WTC11 (cell line): ENCODE measurements at regions not wholly inside any gene's neighbourhood (a gene's known extent, or its start where the extent isn't known, plus 50 kb on each side); places are given as distances from the start of the nearest gene placed in this dataset.

ENCODE experiments used
- ATAC-seq: fragments of 200-7000 bp; cut with Tn5 transposase; 2 replicates; pipeline ENCODE4 v1.10.0; 2021; ENCODE audit warnings: mild to moderate bottlenecking, moderate library complexity
- CTCF ChIA-PET: fragments of 300-600 bp; sonication (Branson Sonifier 250); formaldehyde crosslinking; loops from one replicate; lab custom pipeline; 2021; ENCODE audit warnings: antibody characterized with exemption; lab: Charles Lee
- POLR2A ChIA-PET: fragments of 350-600 bp; sonication (Branson Sonifier 250); formaldehyde crosslinking; loops from one replicate; lab custom pipeline; 2021; ENCODE audit warnings: antibody characterized with exemption; lab: Charles Lee
- DNase-seq: peaks from one replicate; pipeline ENCODE4 v3.0.0; 2021; ENCODE audit warnings: low spot score
- H3K27ac Mint-ChIP-seq: 2 replicates; pipeline ENCODE4 v1.8.0; 2021; ENCODE audit warnings: mixed read lengths
- H3K27me3 Mint-ChIP-seq: 2 replicates; pipeline ENCODE4 v1.8.0; 2021; ENCODE audit warnings: low read depth, mild to moderate bottlenecking, moderate library complexity, mixed read lengths
- H3K36me3 Mint-ChIP-seq: 2 replicates; pipeline ENCODE4 v1.8.0; 2021; ENCODE audit warnings: mixed read lengths
- H3K4me1 Mint-ChIP-seq: 2 replicates; pipeline ENCODE4 v1.8.0; 2022; ENCODE audit warnings: mixed read lengths
- H3K4me3 Mint-ChIP-seq: 2 replicates; pipeline ENCODE4 v1.8.0; 2021; ENCODE audit warnings: mild to moderate bottlenecking, moderate library complexity, mixed read lengths
- H3K9me3 Mint-ChIP-seq: 2 replicates; pipeline ENCODE4 v1.8.0; 2021; ENCODE audit warnings: mixed read lengths
- AFF4 ChIP-seq: sonication (generic); formaldehyde crosslinking; IDR thresholded peaks from 2 replicates; pipeline ENCODE4 v1.8.1; 2023; ENCODE audit warnings: mild to moderate bottlenecking, missing genetic modification reagents, borderline replicate concordance
- ARID4B ChIP-seq: sonication (generic); formaldehyde crosslinking; IDR thresholded peaks from 2 replicates; pipeline ENCODE4 v1.8.0; 2023; ENCODE audit warnings: missing genetic modification reagents, mild to moderate bottlenecking, borderline replicate concordance
- CREB1 ChIP-seq: sonication (generic); formaldehyde crosslinking; IDR thresholded peaks from 2 replicates; pipeline ENCODE4 v1.8.0; 2023; ENCODE audit warnings: mild to moderate bottlenecking, missing genetic modification reagents
- E2F1 ChIP-seq: sonication (generic); formaldehyde crosslinking; IDR thresholded peaks from 2 replicates; pipeline ENCODE4 v1.8.0; 2022; ENCODE audit warnings: mild to moderate bottlenecking, missing genetic modification reagents
- FOXP4 ChIP-seq: sonication (generic); formaldehyde crosslinking; IDR thresholded peaks from 2 replicates; pipeline ENCODE4 v1.8.0; 2022; ENCODE audit warnings: mild to moderate bottlenecking, missing genetic modification reagents
- JAZF1 ChIP-seq: fragments of 250-450 bp; sonication (Bioruptor Pico); IDR thresholded peaks from 2 replicates; pipeline ENCODE4 v1.9.0; 2021; ENCODE audit warnings: moderate library complexity, mild to moderate bottlenecking, inconsistent platforms
- MXD4 ChIP-seq: fragments of 250-450 bp; sonication (Bioruptor Pico); IDR thresholded peaks from 2 replicates; pipeline ENCODE4 v1.8.0; 2021; ENCODE audit warnings: mild to moderate bottlenecking, moderate library complexity, borderline replicate concordance
- MYBL2 ChIP-seq: sonication (generic); formaldehyde crosslinking; IDR thresholded peaks from 2 replicates; pipeline ENCODE4 v1.8.1; 2023; ENCODE audit warnings: mild to moderate bottlenecking, moderate library complexity, missing genetic modification reagents
- NFE2L1 ChIP-seq: sonication (generic); formaldehyde crosslinking; IDR thresholded peaks from 2 replicates; pipeline ENCODE4 v1.8.1; 2023; ENCODE audit warnings: missing genetic modification reagents
- NR2C2 ChIP-seq: sonication (generic); formaldehyde crosslinking; IDR thresholded peaks from 2 replicates; pipeline ENCODE4 v1.8.0; 2022; ENCODE audit warnings: mild to moderate bottlenecking, missing genetic modification reagents
- NR3C1 ChIP-seq: sonication (generic); formaldehyde crosslinking; conservative IDR thresholded peaks from 2 replicates; pipeline ENCODE4 v1.8.1; 2023; ENCODE audit warnings: low read depth, mild to moderate bottlenecking, missing genetic modification reagents
- RORB ChIP-seq: fragments of 250-450 bp; sonication (Bioruptor Pico); IDR thresholded peaks from 2 replicates; pipeline ENCODE4 v1.9.0; 2021; ENCODE audit warnings: mild to moderate bottlenecking
- ZNF121 ChIP-seq: sonication (generic); formaldehyde crosslinking; IDR thresholded peaks from 2 replicates; pipeline ENCODE4 v1.8.0; 2023; ENCODE audit warnings: missing genetic modification reagents
- ZNF263 ChIP-seq: sonication (generic); formaldehyde crosslinking; IDR thresholded peaks from 2 replicates; pipeline ENCODE4 v1.8.1; 2022; ENCODE audit warnings: low read depth, mild to moderate bottlenecking, moderate library complexity, missing genetic modification reagents
- ZNF317 ChIP-seq: sonication (generic); formaldehyde crosslinking; IDR thresholded peaks from 2 replicates; pipeline ENCODE4 v1.8.1; 2023; ENCODE audit warnings: low read depth, mild to moderate bottlenecking, moderate library complexity, missing genetic modification reagents, borderline replicate concordance
- ZNF425 ChIP-seq: fragments of 250-450 bp; sonication (Bioruptor Pico); conservative IDR thresholded peaks from 2 replicates; pipeline ENCODE4 v1.9.0; 2021; ENCODE audit warnings: mild to moderate bottlenecking
- ZNF671 ChIP-seq: fragments of 250-450 bp; sonication (Bioruptor Pico); IDR thresholded peaks from 2 replicates; pipeline ENCODE4 v1.8.0; 2021; ENCODE audit warnings: mild to moderate bottlenecking

GRCh38 chr9:87070336-87070735, 123.0 kb upstream of the GAS1 start (continued):
- no peak for TF ChIP-seq ZNF263 (CRISPR knock-in tag)
- no peak for TF ChIP-seq JAZF1 (CRISPR knock-in tag)

- CTCF ChIA-PET = no interaction called here
- ATAC-seq (no peak), DNase-seq (no peak)
- TF ChIP-seq ARID4B (CRISPR knock-in tag) = no peak
- no peak for TF ChIP-seq ZNF425 (CRISPR knock-in tag)
- no peak for TF ChIP-seq RORB (CRISPR knock-in tag)
- TF ChIP-seq NFE2L1 (CRISPR knock-in tag) = no peak
- TF ChIP-seq NR2C2 (CRISPR knock-in tag) = no peak
- TF ChIP-seq FOXP4 (CRISPR knock-in tag) = no peak
- TF ChIP-seq ZNF121 = no peak
- TF ChIP-seq NR3C1 = no peak
- no peak for TF ChIP-seq CREB1 (CRISPR knock-in tag)
- no peak for TF ChIP-seq ZNF317 (CRISPR knock-in tag)
- no peak for TF ChIP-seq MYBL2
- no peak for TF ChIP-seq ZNF671 (CRISPR knock-in tag)
- no peak for TF ChIP-seq AFF4
- no peak for TF ChIP-seq MXD4
- TF ChIP-seq E2F1 (CRISPR knock-in tag) = no peak
- H3K9me3 Mint-ChIP-seq = no peaks in the 10 kb centered on the region
- no peaks in the 10 kb centered on the region for H3K36me3 Mint-ChIP-seq
- POLR2A ChIA-PET = no interaction called here
- no peak overlapping the region for H3K4me3 Mint-ChIP-seq
- H3K4me1 Mint-ChIP-seq = no peaks in the 10 kb centered on the region
- H3K27me3 Mint-ChIP-seq = no peaks in the 10 kb centered on the region
- no peak overlapping the region for H3K27ac Mint-ChIP-seq
Observed at GRCh38 chr9:87071473-87071872, 124.2 kb upstream of the GAS1 start.
